WTC11 (cell line): ENCODE measurements at regions not wholly inside any gene's neighbourhood (a gene's known extent, or its start where the extent isn't known, plus 50 kb on each side); places are given as distances from the start of the nearest gene placed in this dataset.

ENCODE experiments used
- ATAC-seq: fragments of 200-7000 bp; cut with Tn5 transposase; 2 replicates; pipeline ENCODE4 v1.10.0; 2021; ENCODE audit warnings: mild to moderate bottlenecking, moderate library complexity
- CTCF ChIA-PET: fragments of 300-600 bp; sonication (Branson Sonifier 250); formaldehyde crosslinking; loops from one replicate; lab custom pipeline; 2021; ENCODE audit warnings: antibody characterized with exemption; lab: Charles Lee
- POLR2A ChIA-PET: fragments of 350-600 bp; sonication (Branson Sonifier 250); formaldehyde crosslinking; loops from one replicate; lab custom pipeline; 2021; ENCODE audit warnings: antibody characterized with exemption; lab: Charles Lee
- DNase-seq: peaks from one replicate; pipeline ENCODE4 v3.0.0; 2021; ENCODE audit warnings: low spot score
- H3K27ac Mint-ChIP-seq: 2 replicates; pipeline ENCODE4 v1.8.0; 2021; ENCODE audit warnings: mixed read lengths
- H3K27me3 Mint-ChIP-seq: 2 replicates; pipeline ENCODE4 v1.8.0; 2021; ENCODE audit warnings: low read depth, mild to moderate bottlenecking, moderate library complexity, mixed read lengths
- H3K36me3 Mint-ChIP-seq: 2 replicates; pipeline ENCODE4 v1.8.0; 2021; ENCODE audit warnings: mixed read lengths
- H3K4me1 Mint-ChIP-seq: 2 replicates; pipeline ENCODE4 v1.8.0; 2022; ENCODE audit warnings: mixed read lengths
- H3K4me3 Mint-ChIP-seq: 2 replicates; pipeline ENCODE4 v1.8.0; 2021; ENCODE audit warnings: mild to moderate bottlenecking, moderate library complexity, mixed read lengths
- H3K9me3 Mint-ChIP-seq: 2 replicates; pipeline ENCODE4 v1.8.0; 2021; ENCODE audit warnings: mixed read lengths
- E2F1 ChIP-seq: sonication (generic); formaldehyde crosslinking; IDR thresholded peaks from 2 replicates; pipeline ENCODE4 v1.8.0; 2022; ENCODE audit warnings: mild to moderate bottlenecking, missing genetic modification reagents
- ESRRA ChIP-seq: sonication (generic); formaldehyde crosslinking; IDR thresholded peaks from 2 replicates; pipeline ENCODE4 v1.8.1; 2022; ENCODE audit warnings: mild to moderate bottlenecking, missing genetic modification reagents, borderline replicate concordance
- HMGA2 ChIP-seq: fragments of 250-450 bp; sonication (Bioruptor Pico); IDR thresholded peaks from 2 replicates; pipeline ENCODE4 v1.4.0; 2021; ENCODE audit warnings: mild to moderate bottlenecking, moderate library complexity
- JAZF1 ChIP-seq: fragments of 250-450 bp; sonication (Bioruptor Pico); IDR thresholded peaks from 2 replicates; pipeline ENCODE4 v1.9.0; 2021; ENCODE audit warnings: moderate library complexity, mild to moderate bottlenecking, inconsistent platforms
- MLX ChIP-seq: sonication (generic); formaldehyde crosslinking; IDR thresholded peaks from 2 replicates; pipeline ENCODE4 v1.8.1; 2023; ENCODE audit warnings: mild to moderate bottlenecking, missing genetic modification reagents, moderate library complexity
- NFYB ChIP-seq: sonication (generic); formaldehyde crosslinking; conservative IDR thresholded peaks from 2 replicates; pipeline ENCODE4 v1.8.0; 2022; ENCODE audit warnings: low read depth, missing genetic modification reagents
- PRDM15 ChIP-seq: sonication (generic); formaldehyde crosslinking; IDR thresholded peaks from 2 replicates; pipeline ENCODE4 v1.8.0; 2022; ENCODE audit warnings: missing genetic modification reagents
- RORB ChIP-seq: fragments of 250-450 bp; sonication (Bioruptor Pico); IDR thresholded peaks from 2 replicates; pipeline ENCODE4 v1.9.0; 2021; ENCODE audit warnings: mild to moderate bottlenecking
- SMAD4 ChIP-seq: sonication (generic); formaldehyde crosslinking; IDR thresholded peaks from 2 replicates; pipeline ENCODE4 v1.8.0; 2022; ENCODE audit warnings: mild to moderate bottlenecking, missing genetic modification reagents
- SP1 ChIP-seq: sonication (generic); formaldehyde crosslinking; conservative IDR thresholded peaks from 2 replicates; pipeline ENCODE4 v1.8.1; 2022; ENCODE audit warnings: missing genetic modification reagents
- ZBTB21 ChIP-seq: sonication (generic); formaldehyde crosslinking; IDR thresholded peaks from 2 replicates; pipeline ENCODE4 v1.8.1; 2023; ENCODE audit warnings: mild to moderate bottlenecking, missing genetic modification reagents, borderline replicate concordance
- ZNF263 ChIP-seq: sonication (generic); formaldehyde crosslinking; IDR thresholded peaks from 2 replicates; pipeline ENCODE4 v1.8.1; 2022; ENCODE audit warnings: low read depth, mild to moderate bottlenecking, moderate library complexity, missing genetic modification reagents
- ZNF396 ChIP-seq: fragments of 250-450 bp; sonication (Bioruptor Pico); IDR thresholded peaks from 2 replicates; pipeline ENCODE4 v1.8.0; 2021; ENCODE audit warnings: mild to moderate bottlenecking, moderate library complexity, borderline replicate concordance
- ZNF423 ChIP-seq: fragments of 250-450 bp; sonication (Bioruptor Pico); IDR thresholded peaks from 2 replicates; pipeline ENCODE4 v2.1.2; 2022; ENCODE audit warnings: mild to moderate bottlenecking, moderate library complexity
- TF ChIP-seq, protein P1 (sequence below): fragments of 250-450 bp; sonication (Bioruptor Pico); conservative IDR thresholded peaks from 2 replicates; pipeline ENCODE4 v1.9.0; 2021; ENCODE audit warnings: mild to moderate bottlenecking
- TF ChIP-seq, protein P2 (sequence below): sonication (generic); formaldehyde crosslinking; IDR thresholded peaks from 2 replicates; pipeline ENCODE4 v1.8.0; 2023; ENCODE audit warnings: missing genetic modification reagents, mild to moderate bottlenecking, borderline replicate concordance

GRCh38 chr3:25887907-25888306 is 98.0 kb downstream of the OXSM start (continued):
- no peak for TF ChIP-seq ZNF396 (CRISPR knock-in tag)
- no peak for TF ChIP-seq MLX
- no peak for TF ChIP-seq PRDM15 (CRISPR knock-in tag)
- TF ChIP-seq ZBTB21 (CRISPR knock-in tag) = no peak
- TF ChIP-seq ZNF423 (CRISPR knock-in tag) = no peak
- TF ChIP-seq HMGA2 = no peak
- no peak for TF ChIP-seq ESRRA (CRISPR knock-in tag)
- TF ChIP-seq ZNF263 (CRISPR knock-in tag) = no peak
- TF ChIP-seq SMAD4 = no peak
- no peak for TF ChIP-seq NFYB (CRISPR knock-in tag)

- no peaks in the 10 kb centered on the region for H3K27me3 Mint-ChIP-seq
- ATAC-seq = peak; percentile 80
- no peak for TF ChIP-seq RORB
- no peak for TF ChIP-seq NFYB (CRISPR knock-in tag)
- TF ChIP-seq, all 79 proteins: peak for 0
- ChIA-PET POLR2A (no interaction called here), CTCF (interaction anchor here (2.8 kb wide), 1 partner anchor 32 kb away, joined by 12 read pairs; no protein-coding TSS in a partner anchor)
- Mint-ChIP-seq H3K36me3 (no peaks in the 10 kb centered on the region), H3K9me3 (no peaks in the 10 kb centered on the region), H3K27ac (no peak overlapping the region; the same call in 1 of the 2 replicates), H3K4me1 (peaks cover 19% of the 10 kb centered on the region), H3K4me3 (peak overlapping the region; percentile 16; the same call in 1 of the 2 replicates)
- no peak for DNase-seq
These were observed 99.1 kb downstream of the OXSM start for GRCh38 chr3:25888892-25889524.

DNA sequence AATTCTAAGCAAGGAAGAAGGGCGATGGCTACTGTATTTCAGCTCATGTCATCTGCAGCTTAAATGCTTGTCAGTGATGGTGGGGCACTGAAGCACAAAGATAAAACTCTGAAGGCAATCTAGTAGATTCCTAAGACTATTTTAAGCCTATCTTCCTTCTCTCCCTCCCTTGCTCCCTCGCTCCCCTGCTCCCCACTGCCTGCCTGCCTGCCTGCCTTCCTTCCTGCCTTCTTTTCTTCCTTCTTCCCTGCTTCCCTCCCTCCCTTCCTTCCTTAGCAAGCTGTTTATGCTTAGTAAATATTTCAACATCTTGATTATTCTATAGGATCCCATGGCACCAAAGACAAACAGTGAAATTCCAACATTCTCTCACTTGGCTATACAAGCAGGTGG is 99.6 kb downstream of the OXSM start:
- H3K9me3 Mint-ChIP-seq = no peaks in the 10 kb centered on the region
- peak; percentile 54 for ATAC-seq
- DNase-seq = no peak
- H3K4me3 Mint-ChIP-seq = no peak overlapping the region
- POLR2A ChIA-PET = no interaction called here
- no peak for TF ChIP-seq SP1 (CRISPR knock-in tag)
- H3K27ac Mint-ChIP-seq = no peak overlapping the region; the same call in 1 of the 2 replicates
- CTCF ChIA-PET = interaction anchor here (2.8 kb wide), 1 partner anchor 32 kb away, joined by 12 read pairs; no protein-coding TSS in a partner anchor
- H3K36me3 Mint-ChIP-seq = no peaks in the 10 kb centered on the region
- H3K27me3 Mint-ChIP-seq = no peaks in the 10 kb centered on the region
- peaks cover 19% of the 10 kb centered on the region for H3K4me1 Mint-ChIP-seq

DNA sequence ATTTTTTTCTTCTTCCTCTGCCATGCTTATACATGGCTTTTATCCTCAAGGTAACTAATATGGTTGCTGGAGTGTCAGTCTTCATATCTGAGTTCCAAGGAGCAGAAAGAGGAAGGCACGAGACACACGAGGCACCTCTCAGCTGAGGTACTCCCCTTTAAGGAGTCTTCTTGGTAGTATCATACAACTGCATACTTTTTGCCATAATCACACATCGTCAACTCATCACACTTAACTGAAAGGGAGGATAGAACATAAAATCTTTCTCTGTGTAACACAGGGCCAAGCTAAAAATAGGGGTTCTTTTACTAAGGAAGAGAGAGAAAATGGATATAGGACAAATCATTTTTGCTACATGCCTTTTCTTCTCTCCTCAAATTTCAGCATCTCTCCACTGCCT is 104.2 kb downstream of the OXSM start:
- ChIA-PET POLR2A (no interaction called here), CTCF (no interaction called here)
- Mint-ChIP-seq H3K27ac (no peak overlapping the region), H3K4me1 (peaks cover 14% of the 10 kb centered on the region), H3K4me3 (no peak overlapping the region), H3K9me3 (no peaks in the 10 kb centered on the region), H3K27me3 (peaks cover under 1% of the 10 kb centered on the region), H3K36me3 (no peaks in the 10 kb centered on the region)
- DNase-seq (no peak), ATAC-seq (no peak)
- TF ChIP-seq E2F1 (CRISPR knock-in tag) (no peak), SP1 (CRISPR knock-in tag) (no peak), JAZF1 (CRISPR knock-in tag) (no peak)
- TF ChIP-seq, protein P1, sequence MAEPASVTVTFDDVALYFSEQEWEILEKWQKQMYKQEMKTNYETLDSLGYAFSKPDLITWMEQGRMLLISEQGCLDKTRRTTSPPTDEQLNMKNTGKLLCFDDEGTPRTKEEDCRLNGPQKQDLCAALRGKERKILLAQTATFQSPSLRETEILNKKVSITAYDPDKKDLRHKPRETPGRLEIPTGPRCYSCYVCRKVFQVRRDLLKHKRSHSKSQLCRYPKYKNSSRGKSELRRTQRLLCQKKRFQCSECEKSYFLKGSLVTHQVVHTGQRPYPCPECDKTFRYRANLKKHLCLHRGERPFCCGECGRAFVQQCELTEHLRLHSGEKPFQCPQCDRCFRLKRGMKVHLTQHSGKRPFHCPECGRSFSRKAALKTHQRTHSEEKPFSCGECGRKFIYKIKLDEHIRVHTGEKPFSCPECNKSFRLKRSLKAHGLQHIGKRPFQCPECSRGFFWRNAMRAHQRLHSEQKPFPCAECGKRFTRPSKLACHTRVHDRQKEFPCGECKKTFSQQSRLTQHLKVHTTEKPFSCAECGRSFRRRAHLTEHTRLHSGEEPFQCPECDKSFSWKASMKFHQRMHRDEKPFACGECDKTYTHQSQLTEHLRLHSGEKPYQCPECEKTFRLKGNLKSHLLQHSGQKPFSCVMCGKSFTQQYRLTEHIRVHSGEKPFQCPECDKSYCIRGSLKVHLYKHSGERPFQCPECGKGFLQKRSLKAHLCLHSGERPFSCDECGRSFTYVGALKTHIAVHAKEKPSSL (CRISPR knock-in tag) = no peak
- TF ChIP-seq, protein P2, sequence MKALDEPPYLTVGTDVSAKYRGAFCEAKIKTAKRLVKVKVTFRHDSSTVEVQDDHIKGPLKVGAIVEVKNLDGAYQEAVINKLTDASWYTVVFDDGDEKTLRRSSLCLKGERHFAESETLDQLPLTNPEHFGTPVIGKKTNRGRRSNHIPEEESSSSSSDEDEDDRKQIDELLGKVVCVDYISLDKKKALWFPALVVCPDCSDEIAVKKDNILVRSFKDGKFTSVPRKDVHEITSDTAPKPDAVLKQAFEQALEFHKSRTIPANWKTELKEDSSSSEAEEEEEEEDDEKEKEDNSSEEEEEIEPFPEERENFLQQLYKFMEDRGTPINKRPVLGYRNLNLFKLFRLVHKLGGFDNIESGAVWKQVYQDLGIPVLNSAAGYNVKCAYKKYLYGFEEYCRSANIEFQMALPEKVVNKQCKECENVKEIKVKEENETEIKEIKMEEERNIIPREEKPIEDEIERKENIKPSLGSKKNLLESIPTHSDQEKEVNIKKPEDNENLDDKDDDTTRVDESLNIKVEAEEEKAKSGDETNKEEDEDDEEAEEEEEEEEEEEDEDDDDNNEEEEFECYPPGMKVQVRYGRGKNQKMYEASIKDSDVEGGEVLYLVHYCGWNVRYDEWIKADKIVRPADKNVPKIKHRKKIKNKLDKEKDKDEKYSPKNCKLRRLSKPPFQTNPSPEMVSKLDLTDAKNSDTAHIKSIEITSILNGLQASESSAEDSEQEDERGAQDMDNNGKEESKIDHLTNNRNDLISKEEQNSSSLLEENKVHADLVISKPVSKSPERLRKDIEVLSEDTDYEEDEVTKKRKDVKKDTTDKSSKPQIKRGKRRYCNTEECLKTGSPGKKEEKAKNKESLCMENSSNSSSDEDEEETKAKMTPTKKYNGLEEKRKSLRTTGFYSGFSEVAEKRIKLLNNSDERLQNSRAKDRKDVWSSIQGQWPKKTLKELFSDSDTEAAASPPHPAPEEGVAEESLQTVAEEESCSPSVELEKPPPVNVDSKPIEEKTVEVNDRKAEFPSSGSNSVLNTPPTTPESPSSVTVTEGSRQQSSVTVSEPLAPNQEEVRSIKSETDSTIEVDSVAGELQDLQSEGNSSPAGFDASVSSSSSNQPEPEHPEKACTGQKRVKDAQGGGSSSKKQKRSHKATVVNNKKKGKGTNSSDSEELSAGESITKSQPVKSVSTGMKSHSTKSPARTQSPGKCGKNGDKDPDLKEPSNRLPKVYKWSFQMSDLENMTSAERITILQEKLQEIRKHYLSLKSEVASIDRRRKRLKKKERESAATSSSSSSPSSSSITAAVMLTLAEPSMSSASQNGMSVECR (CRISPR knock-in tag) = no peak
